Gastrocnemius medialis (tissue), 4 donors: ENCODE measurements at regions not wholly inside any gene's neighbourhood (a gene's known extent, or its start where the extent isn't known, plus 50 kb on each side); places are given as distances from the start of the nearest gene placed in this dataset.

ENCODE experiments used
- ATAC-seq, 2 donors: fragments of 150-250 bp; one replicate each; pipeline ENCODE4 v1.9.1; 2016
- DNase-seq, 2 donors: peaks; one replicate each; pipeline ENCODE4 v3.0.0-alpha.2; 2019
- H3K27ac ChIP-seq, 4 donors: fragments of 200-600 bp; sonication (generic); 1 replicate in 1 of 4; 2 replicates in 3 of 4; pipeline ENCODE4 v1.5.1; 2016 to 2018; ENCODE audit warnings: mild to moderate bottlenecking in 2 of 4, moderate library complexity in 1 of 4
- H3K27me3 ChIP-seq, 3 donors: fragments of 200-600 bp; sonication (generic) in 2 of 3; 1 replicate in 1 of 3; 2 replicates in 2 of 3; pipeline versions ENCODE4 v1.5.1 to v1.6.0; 2016 to 2019; ENCODE audit warnings: mild to moderate bottlenecking in 1 of 3, moderate library complexity in 1 of 3
- H3K36me3 ChIP-seq, 2 donors: fragments of 200-600 bp; sonication (generic) in 1 of 2; one replicate each; pipeline ENCODE4 v1.5.1; 2017 to 2018
- H3K4me1 ChIP-seq, 2 donors: fragments of 200-600 bp; sonication (generic) in 1 of 2; one replicate each; pipeline ENCODE4 v1.5.1; 2016 to 2017; ENCODE audit warnings: mild to moderate bottlenecking in 2 of 2
- H3K4me3 ChIP-seq, 4 donors: fragments of 200-600 bp; sonication (generic) in 3 of 4; 1 replicate in 1 of 4; 2 replicates in 3 of 4; pipeline ENCODE4 v1.5.1; 2016 to 2019; ENCODE audit warnings: mild to moderate bottlenecking in 2 of 4
- H3K9me3 ChIP-seq, 3 donors: fragments of 200-600 bp; sonication (generic) in 2 of 3; 1 replicate in 1 of 3; 2 replicates in 2 of 3; pipeline ENCODE4 v1.5.1; 2016 to 2019
- CTCF ChIP-seq, 5 experiments: fragments of 450-650 bp in 3 of 5; fragments of 200-600 bp in 2 of 5; sonication (generic) in 2 of 5; IDR thresholded peaks in 4 of 5; conservative IDR thresholded peaks in 1 of 5; 1 replicate in 4 of 5; 2 replicates in 1 of 5; pipeline ENCODE4 v1.5.1; 2016 to 2019; ENCODE audit warnings: antibody characterized with exemption in 5 of 5, mild to moderate bottlenecking in 3 of 5, moderate library complexity in 3 of 5
- POLR2A ChIP-seq, 2 donors: fragments of 450-650 bp; IDR thresholded peaks; one replicate each; pipeline ENCODE4 v1.6.1; 2017; ENCODE audit warnings: antibody characterized with exemption in 2 of 2, mild to moderate bottlenecking in 2 of 2, moderate library complexity in 2 of 2
- in situ Hi-C, 4 donors: fragments of 200-750 bp; cut with MboI; loops; one replicate each; pipeline versions ENCODE4 v1.15.0 to v1.8.0; 2017; ENCODE audit warnings: low sequenced_read_pairs in 4 of 4
- intact Hi-C: fragments of 100-400 bp; cut with DNase I; formaldehyde crosslinking; loops from one replicate; pipeline ENCODE4 v1.15.1; 2023; ENCODE audit warnings: low total_unique reads

- Histone ChIP-seq H3K27ac (peak overlapping the region in 3 of 4 donors; percentile 34 to 93 (median 76)), H3K9me3 (no peaks in the 10 kb centered on the region), H3K4me1 (peaks cover 12 to 68% of the 10 kb centered on the region in 2 donors), H3K36me3 (no peaks in the 10 kb centered on the region), H3K27me3 (no peaks in the 10 kb centered on the region), H3K4me3 (no peak overlapping the region)
- TF ChIP-seq POLR2A (IDR thresholded peaks at IDR 0.05) (no peak), CTCF (IDR thresholded peaks at IDR 0.05 in 4 of 5, conservative IDR thresholded peaks at IDR 0.05 in 1 of 5) (no peak)
- peak in 1 of 2 donors; percentile 5 for ATAC-seq
- DNase-seq = no peak
- in situ Hi-C loops = loop anchor here in 1 of 4 donors (5.0 kb wide), 1 partner anchor 131 kb away; no protein-coding TSS in a partner anchor
- intact Hi-C loops = loop anchor here (5.0 kb wide), 1 partner anchor 66 kb away; no protein-coding TSS in a partner anchor
Observed at GRCh38 chr15:61700803-61701202, 359.4 kb downstream of the VPS13C start.

GRCh38 chr15:61697796-61698195 is 362.5 kb downstream of the VPS13C start:
- Histone ChIP-seq H3K27me3 (no peaks in the 10 kb centered on the region), H3K4me1 (peaks cover 12 to 58% of the 10 kb centered on the region in 2 donors), H3K36me3 (no peaks in the 10 kb centered on the region), H3K4me3 (no peak overlapping the region), H3K27ac (peak overlapping the region; percentile 4 to 93 (median 26)), H3K9me3 (no peaks in the 10 kb centered on the region)
- intact Hi-C loops = no loop called here
- ATAC-seq (peak; percentile 51 to 75), DNase-seq (peak in 1 of 2 donors; percentile 61)
- in situ Hi-C loops = no loop called here
- TF ChIP-seq POLR2A (IDR thresholded peaks at IDR 0.05) (no peak), CTCF (IDR thresholded peaks at IDR 0.05 in 4 of 5, conservative IDR thresholded peaks at IDR 0.05 in 1 of 5) (no peak)

GRCh38 chr15:61689067-61689466 is 371.2 kb downstream of the VPS13C start:
- no peak for DNase-seq
- H3K9me3 ChIP-seq = no peaks in the 10 kb centered on the region
- TF ChIP-seq CTCF (IDR thresholded peaks at IDR 0.05 in 4 of 5, conservative IDR thresholded peaks at IDR 0.05 in 1 of 5) (no peak), POLR2A (IDR thresholded peaks at IDR 0.05) (no peak)
- H3K27me3 ChIP-seq = no peaks in the 10 kb centered on the region
- no peak overlapping the region for H3K27ac ChIP-seq
- in situ Hi-C loops (no loop called here), intact Hi-C loops (no loop called here)
- no peak overlapping the region for H3K4me3 ChIP-seq
- no peak for ATAC-seq
- no peaks in the 10 kb centered on the region for H3K36me3 ChIP-seq
- peaks cover 11 to 27% of the 10 kb centered on the region in 2 donors for H3K4me1 ChIP-seq

GRCh38 chr15:61687651-61688050 is 372.6 kb downstream of the VPS13C start:
- Histone ChIP-seq H3K27ac (peak overlapping the region in 3 of 4 donors; percentile 32 to 80 (median 69)), H3K4me3 (no peak overlapping the region), H3K27me3 (no peaks in the 10 kb centered on the region), H3K9me3 (no peaks in the 10 kb centered on the region), H3K4me1 (peaks cover 11 to 27% of the 10 kb centered on the region in 2 donors), H3K36me3 (no peaks in the 10 kb centered on the region)
- intact Hi-C loops (no loop called here), in situ Hi-C loops (no loop called here)
- no peak for TF ChIP-seq POLR2A (IDR thresholded peaks at IDR 0.05)
- TF ChIP-seq CTCF (IDR thresholded peaks at IDR 0.05 in 4 of 5, conservative IDR thresholded peaks at IDR 0.05 in 1 of 5) = no peak
- DNase-seq = no peak
- no peak for ATAC-seq

GRCh38 chr15:61687124-61687523 is 373.1 kb downstream of the VPS13C start:
- Histone ChIP-seq H3K36me3 (no peaks in the 10 kb centered on the region), H3K27me3 (no peaks in the 10 kb centered on the region), H3K4me3 (no peak overlapping the region), H3K27ac (peak overlapping the region in 3 of 4 donors; percentile 32 to 80 (median 69)), H3K4me1 (peaks cover 11 to 27% of the 10 kb centered on the region in 2 donors), H3K9me3 (no peaks in the 10 kb centered on the region)
- in situ Hi-C loops (no loop called here), intact Hi-C loops (no loop called here)
- ATAC-seq = peak; percentile 81 to 96
- DNase-seq = peak in 1 of 2 donors; percentile 51
- TF ChIP-seq CTCF (IDR thresholded peaks at IDR 0.05 in 4 of 5, conservative IDR thresholded peaks at IDR 0.05 in 1 of 5) = no peak
- no peak for TF ChIP-seq POLR2A (IDR thresholded peaks at IDR 0.05)
